DND-41 (cell line): ENCODE measurements at regions not wholly inside any gene's neighbourhood (a gene's known extent, or its start where the extent isn't known, plus 50 kb on each side); places are given as distances from the start of the nearest gene placed in this dataset.
A peak's percentile ranks its signal among the peaks of the same experiment; 100 is the strongest.

ENCODE experiments used
- ATAC-seq: fragments of 200-7000 bp; cut with Tn5 transposase; 3 replicates; pipeline ENCODE4 v1.9.1; 2021; ENCODE audit warnings: low read depth; ENCODE audit not compliant: insufficient read depth
- DNase-seq: peaks from one replicate; pipeline ENCODE4 v3.0.0-alpha.2; 2020
- H2AFZ ChIP-seq: 2 replicates; pipeline ENCODE4 v1.6.0; 2012; ENCODE audit warnings: low read depth, low read length
- H3K27ac ChIP-seq: 2 replicates; pipeline ENCODE4 v1.5.1; 2012; ENCODE audit warnings: low read length, inconsistent platforms
- H3K27me3 ChIP-seq: fragments of 200-600 bp; sonication (generic); 2 replicates; pipeline ENCODE4 v1.6.0; 2012; ENCODE audit warnings: low read length, mild to moderate bottlenecking, inconsistent platforms; ENCODE audit not compliant: insufficient read depth, poor library complexity
- H3K36me3 ChIP-seq: 2 replicates; pipeline ENCODE4 v1.5.1; 2012; ENCODE audit warnings: low read length, inconsistent platforms; ENCODE audit not compliant: insufficient read depth
- H3K4me1 ChIP-seq: 2 replicates; pipeline ENCODE4 v1.5.1; 2012; ENCODE audit warnings: mild to moderate bottlenecking, low read length; ENCODE audit not compliant: insufficient read depth
- H3K4me2 ChIP-seq: 2 replicates; pipeline ENCODE4 v1.6.0; 2012; ENCODE audit warnings: mild to moderate bottlenecking, moderate library complexity, low read length, inconsistent platforms; ENCODE audit not compliant: insufficient read depth
- H3K4me3 ChIP-seq, 2 experiments: fragments of 200-600 bp in 1 of 2; shearing (Covaris generic) in 1 of 2; 2 replicates each; pipeline ENCODE4 v1.5.1; 2012 to 2016; ENCODE audit warnings: inconsistent platforms in 2 of 2, low read length in 2 of 2, mild to moderate bottlenecking in 2 of 2, low read depth in 1 of 2, moderate library complexity in 1 of 2
- H3K79me2 ChIP-seq: 2 replicates; pipeline ENCODE4 v1.6.0; 2012; ENCODE audit warnings: low read length, inconsistent platforms; ENCODE audit not compliant: insufficient read depth
- H3K9ac ChIP-seq: 2 replicates; pipeline ENCODE4 v1.6.0; 2012; ENCODE audit warnings: low read depth, mild to moderate bottlenecking, inconsistent platforms, low read length, moderate library complexity
- H3K9me3 ChIP-seq: 2 replicates; pipeline ENCODE4 v1.5.1; 2012; ENCODE audit warnings: low read length, moderate library complexity, mild to moderate bottlenecking, inconsistent platforms; ENCODE audit not compliant: insufficient read depth, severe bottlenecking
- H4K20me1 ChIP-seq: 2 replicates; pipeline ENCODE4 v1.6.0; 2012; ENCODE audit warnings: low read length; ENCODE audit not compliant: insufficient read depth
- CTCF ChIP-seq: IDR thresholded peaks from 2 replicates; pipeline ENCODE4 v1.5.1; 2012; ENCODE audit warnings: borderline replicate concordance, low read length, moderate library complexity, mild to moderate bottlenecking; ENCODE audit not compliant: poor library complexity, severe bottlenecking; ENCODE audit errors: extremely low read depth
- EZH2 ChIP-seq: IDR thresholded peaks from 3 replicates; pipeline ENCODE4 v1.6.1; 2012; ENCODE audit warnings: borderline replicate concordance, low read depth, mild to moderate bottlenecking, moderate library complexity, low read length, inconsistent platforms; ENCODE audit not compliant: severe bottlenecking

DNA sequence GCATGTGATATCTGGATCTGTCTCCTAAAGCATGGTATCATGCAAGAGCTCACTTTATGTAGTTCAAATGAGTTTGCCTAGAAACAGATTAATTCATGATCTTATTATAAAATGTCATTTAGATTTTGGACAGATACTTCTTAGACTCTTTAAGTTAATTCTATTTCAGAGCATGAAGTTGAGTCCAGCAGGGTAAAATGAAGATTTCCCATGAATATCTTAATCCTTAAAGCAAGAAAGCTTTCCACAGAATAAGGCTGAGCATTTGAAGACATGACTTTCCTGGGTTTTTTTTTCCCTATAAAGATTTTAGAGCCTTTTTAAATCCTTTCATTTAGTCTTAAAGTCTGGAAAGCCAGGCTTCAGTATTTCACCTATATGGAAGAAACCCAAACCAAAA is 556.0 kb upstream of the GJE1 start:
- no peaks in the 10 kb centered on the region for H3K9me3 ChIP-seq
- no peak overlapping the region for H3K9ac ChIP-seq
- no peak overlapping the region for H3K4me3 ChIP-seq
- ATAC-seq = no peak
- no peak for TF ChIP-seq CTCF
- TF ChIP-seq EZH2 = no peak
- no peaks in the 10 kb centered on the region for H3K4me1 ChIP-seq
- H3K4me2 ChIP-seq = no peak overlapping the region
- H3K36me3 ChIP-seq = no peaks in the 10 kb centered on the region
- no peak overlapping the region for H2AFZ ChIP-seq
- H3K27me3 ChIP-seq = no peaks in the 10 kb centered on the region
- DNase-seq = no peak
- no peaks in the 10 kb centered on the region for H3K79me2 ChIP-seq
- H4K20me1 ChIP-seq = no peaks in the 10 kb centered on the region
- no peak overlapping the region for H3K27ac ChIP-seq

DNA sequence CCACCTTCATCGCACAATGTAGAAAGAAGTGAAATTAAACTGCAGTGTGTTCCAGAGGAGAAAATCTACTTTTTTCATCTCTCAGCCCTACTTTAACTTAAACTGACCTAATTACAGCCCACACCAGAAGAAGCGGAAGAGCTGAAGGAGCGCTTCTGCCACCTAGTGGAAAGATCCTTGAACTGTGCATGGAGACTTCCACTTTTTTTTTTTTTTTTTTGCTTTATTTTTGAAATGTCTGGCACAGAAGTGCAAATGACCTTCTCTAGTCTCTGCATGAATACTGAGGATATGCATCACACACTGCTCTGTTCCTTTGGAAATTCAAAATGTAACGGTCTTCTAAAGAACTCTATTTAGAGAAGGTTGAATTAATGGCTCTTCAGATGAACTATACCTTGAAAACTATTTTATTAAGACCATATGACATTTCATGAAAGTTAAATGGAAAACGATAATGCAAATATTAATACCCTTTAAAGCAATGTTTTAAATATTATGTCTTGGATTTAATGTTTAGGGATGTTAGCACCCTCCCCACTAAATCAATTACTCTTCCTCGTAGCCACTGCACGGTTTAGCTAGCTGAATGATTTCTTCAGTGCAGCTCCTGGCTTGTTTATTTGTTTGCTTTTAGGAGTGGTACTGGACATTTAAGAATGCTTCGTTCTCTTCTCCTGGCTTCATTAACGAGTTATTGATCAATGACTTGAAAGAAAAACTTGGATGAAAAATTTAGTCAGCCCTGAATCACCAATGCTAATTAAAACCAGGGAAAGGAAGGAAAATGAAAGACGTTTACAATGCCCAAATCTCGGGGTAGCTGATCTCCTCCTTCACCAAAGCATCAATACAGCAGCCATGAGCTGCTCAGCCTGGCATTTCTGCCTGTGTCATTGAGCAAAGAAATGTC is 569.6 kb upstream of the GJE1 start:
- Histone ChIP-seq H3K27ac (peak overlapping the region; percentile 54), H3K9ac (peak overlapping the region; percentile 11; the same call in 1 of the 2 replicates), H3K9me3 (no peaks in the 10 kb centered on the region), H4K20me1 (no peaks in the 10 kb centered on the region), H2AFZ (peak overlapping the region; percentile 48; the same call in 1 of the 2 replicates), H3K4me2 (peak overlapping the region; percentile 13; the same call in 1 of the 2 replicates), H3K36me3 (no peaks in the 10 kb centered on the region), H3K27me3 (no peaks in the 10 kb centered on the region), H3K4me1 (peaks cover 13% of the 10 kb centered on the region), H3K4me3 (no peak overlapping the region), H3K79me2 (no peaks in the 10 kb centered on the region)
- ATAC-seq = peak; percentile 90
- peak; percentile 89 for TF ChIP-seq CTCF
- TF ChIP-seq EZH2 = no peak
- DNase-seq = peak; percentile 71

DNA sequence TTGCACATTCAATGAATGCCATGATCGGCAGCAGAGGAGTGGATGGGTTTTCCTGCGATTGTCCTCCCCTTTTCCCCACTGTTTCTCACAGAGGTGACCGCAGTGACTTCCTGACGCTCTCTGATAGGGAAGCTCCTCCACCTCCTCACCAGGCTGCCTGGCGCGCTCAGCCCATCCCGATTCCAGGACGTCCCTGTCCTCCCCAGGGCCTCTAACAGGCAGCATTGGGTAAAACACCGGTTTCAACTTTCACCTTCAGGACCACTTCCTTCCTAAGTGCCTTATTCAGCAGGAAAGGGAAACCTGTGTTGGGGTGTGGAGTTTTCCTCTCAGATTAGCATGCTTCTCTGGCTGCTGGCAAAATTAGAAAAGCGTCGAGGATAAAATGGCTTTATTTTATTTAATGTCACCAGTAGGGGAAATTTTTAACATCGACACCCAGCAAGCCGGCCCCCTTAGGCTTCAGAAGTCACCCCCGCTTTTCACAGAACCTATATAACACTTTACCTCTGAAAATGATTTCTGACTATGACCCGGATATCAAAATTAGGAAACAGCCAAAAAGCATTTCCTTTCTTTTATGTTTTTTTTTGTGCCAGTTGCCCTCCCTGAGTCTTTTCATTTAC is 570.4 kb upstream of the GJE1 start:
- no peaks in the 10 kb centered on the region for H3K27me3 ChIP-seq
- no peak for DNase-seq
- H3K27ac ChIP-seq = peak overlapping the region; percentile 54
- no peaks in the 10 kb centered on the region for H3K9me3 ChIP-seq
- H3K79me2 ChIP-seq = no peaks in the 10 kb centered on the region
- H4K20me1 ChIP-seq = no peaks in the 10 kb centered on the region
- peak overlapping the region; percentile 13; the same call in 1 of the 2 replicates for H3K4me2 ChIP-seq
- no peak overlapping the region for H3K4me3 ChIP-seq
- H3K4me1 ChIP-seq = peaks cover 13% of the 10 kb centered on the region
- no peaks in the 10 kb centered on the region for H3K36me3 ChIP-seq
- no peak for TF ChIP-seq CTCF
- no peak for TF ChIP-seq EZH2
- 0 out of 3 replicates have a peak, but pooled peaks have one; percentile 33 for ATAC-seq
- peak overlapping the region; percentile 11; the same call in 1 of the 2 replicates for H3K9ac ChIP-seq
- H2AFZ ChIP-seq = peak overlapping the region; percentile 48
